ENCODE measurements at regions not wholly inside any gene's neighbourhood (a gene's known extent, or its start where the extent isn't known, plus 50 kb on each side); places are given as distances from the start of the nearest gene placed in this dataset.

- TF ChIP-seq CSRNP3 (CRISPR knock-in tag; IDR thresholded peaks at IDR 0.05), result no peak
- TF ChIP-seq POU6F1 (CRISPR knock-in tag; IDR thresholded peaks at IDR 0.05; ENCODE audit: borderline replicate concordance, low read depth), result no peak
- TF ChIP-seq ZNF565 (CRISPR knock-in tag; conservative IDR thresholded peaks at IDR 0.05; ENCODE audit: low read depth), result no peak
- TF ChIP-seq RARB (CRISPR knock-in tag; IDR thresholded peaks at IDR 0.05), result no peak
- no peak for TF ChIP-seq TOX (CRISPR knock-in tag; IDR thresholded peaks at IDR 0.05; ENCODE audit: borderline replicate concordance)
- no peak for TF ChIP-seq SNAI2 (CRISPR knock-in tag; IDR thresholded peaks at IDR 0.05)
- TF ChIP-seq, protein P1, sequence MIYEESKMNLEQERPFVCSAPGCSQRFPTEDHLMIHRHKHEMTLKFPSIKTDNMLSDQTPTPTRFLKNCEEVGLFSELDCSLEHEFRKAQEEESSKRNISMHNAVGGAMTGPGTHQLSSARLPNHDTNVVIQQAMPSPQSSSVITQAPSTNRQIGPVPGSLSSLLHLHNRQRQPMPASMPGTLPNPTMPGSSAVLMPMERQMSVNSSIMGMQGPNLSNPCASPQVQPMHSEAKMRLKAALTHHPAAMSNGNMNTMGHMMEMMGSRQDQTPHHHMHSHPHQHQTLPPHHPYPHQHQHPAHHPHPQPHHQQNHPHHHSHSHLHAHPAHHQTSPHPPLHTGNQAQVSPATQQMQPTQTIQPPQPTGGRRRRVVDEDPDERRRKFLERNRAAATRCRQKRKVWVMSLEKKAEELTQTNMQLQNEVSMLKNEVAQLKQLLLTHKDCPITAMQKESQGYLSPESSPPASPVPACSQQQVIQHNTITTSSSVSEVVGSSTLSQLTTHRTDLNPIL (CRISPR knock-in tag; IDR thresholded peaks at IDR 0.05; ENCODE audit: low read depth), result no peak
- no peak for TF ChIP-seq ZNF70 (CRISPR knock-in tag; IDR thresholded peaks at IDR 0.05)
- TF ChIP-seq, protein P2, sequence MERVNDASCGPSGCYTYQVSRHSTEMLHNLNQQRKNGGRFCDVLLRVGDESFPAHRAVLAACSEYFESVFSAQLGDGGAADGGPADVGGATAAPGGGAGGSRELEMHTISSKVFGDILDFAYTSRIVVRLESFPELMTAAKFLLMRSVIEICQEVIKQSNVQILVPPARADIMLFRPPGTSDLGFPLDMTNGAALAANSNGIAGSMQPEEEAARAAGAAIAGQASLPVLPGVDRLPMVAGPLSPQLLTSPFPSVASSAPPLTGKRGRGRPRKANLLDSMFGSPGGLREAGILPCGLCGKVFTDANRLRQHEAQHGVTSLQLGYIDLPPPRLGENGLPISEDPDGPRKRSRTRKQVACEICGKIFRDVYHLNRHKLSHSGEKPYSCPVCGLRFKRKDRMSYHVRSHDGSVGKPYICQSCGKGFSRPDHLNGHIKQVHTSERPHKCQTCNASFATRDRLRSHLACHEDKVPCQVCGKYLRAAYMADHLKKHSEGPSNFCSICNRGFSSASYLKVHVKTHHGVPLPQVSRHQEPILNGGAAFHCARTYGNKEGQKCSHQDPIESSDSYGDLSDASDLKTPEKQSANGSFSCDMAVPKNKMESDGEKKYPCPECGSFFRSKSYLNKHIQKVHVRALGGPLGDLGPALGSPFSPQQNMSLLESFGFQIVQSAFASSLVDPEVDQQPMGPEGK (CRISPR knock-in tag; IDR thresholded peaks at IDR 0.05; ENCODE audit: borderline replicate concordance), result no peak
- TF ChIP-seq, protein P3, sequence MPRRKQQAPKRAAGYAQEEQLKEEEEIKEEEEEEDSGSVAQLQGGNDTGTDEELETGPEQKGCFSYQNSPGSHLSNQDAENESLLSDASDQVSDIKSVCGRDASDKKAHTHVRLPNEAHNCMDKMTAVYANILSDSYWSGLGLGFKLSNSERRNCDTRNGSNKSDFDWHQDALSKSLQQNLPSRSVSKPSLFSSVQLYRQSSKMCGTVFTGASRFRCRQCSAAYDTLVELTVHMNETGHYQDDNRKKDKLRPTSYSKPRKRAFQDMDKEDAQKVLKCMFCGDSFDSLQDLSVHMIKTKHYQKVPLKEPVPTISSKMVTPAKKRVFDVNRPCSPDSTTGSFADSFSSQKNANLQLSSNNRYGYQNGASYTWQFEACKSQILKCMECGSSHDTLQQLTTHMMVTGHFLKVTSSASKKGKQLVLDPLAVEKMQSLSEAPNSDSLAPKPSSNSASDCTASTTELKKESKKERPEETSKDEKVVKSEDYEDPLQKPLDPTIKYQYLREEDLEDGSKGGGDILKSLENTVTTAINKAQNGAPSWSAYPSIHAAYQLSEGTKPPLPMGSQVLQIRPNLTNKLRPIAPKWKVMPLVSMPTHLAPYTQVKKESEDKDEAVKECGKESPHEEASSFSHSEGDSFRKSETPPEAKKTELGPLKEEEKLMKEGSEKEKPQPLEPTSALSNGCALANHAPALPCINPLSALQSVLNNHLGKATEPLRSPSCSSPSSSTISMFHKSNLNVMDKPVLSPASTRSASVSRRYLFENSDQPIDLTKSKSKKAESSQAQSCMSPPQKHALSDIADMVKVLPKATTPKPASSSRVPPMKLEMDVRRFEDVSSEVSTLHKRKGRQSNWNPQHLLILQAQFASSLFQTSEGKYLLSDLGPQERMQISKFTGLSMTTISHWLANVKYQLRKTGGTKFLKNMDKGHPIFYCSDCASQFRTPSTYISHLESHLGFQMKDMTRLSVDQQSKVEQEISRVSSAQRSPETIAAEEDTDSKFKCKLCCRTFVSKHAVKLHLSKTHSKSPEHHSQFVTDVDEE (CRISPR knock-in tag; IDR thresholded peaks at IDR 0.05), result no peak
- no peak for TF ChIP-seq OSR1 (CRISPR knock-in tag; IDR thresholded peaks at IDR 0.05)
- TF ChIP-seq ARNTL (CRISPR knock-in tag; IDR thresholded peaks at IDR 0.05; ENCODE audit: borderline replicate concordance, low read depth), result no peak
- no peak for TF ChIP-seq ISL1 (CRISPR knock-in tag; IDR thresholded peaks at IDR 0.05)
- ATAC-seq, result no peak
Measured at GRCh38 chr5:30676223-30676840, 517.2 kb upstream of the CDH6 start.

GRCh38 chr5:30667293-30667692 is 526.2 kb upstream of the CDH6 start:
- no peak for ATAC-seq
- no peak for TF ChIP-seq OSR1 (CRISPR knock-in tag; IDR thresholded peaks at IDR 0.05)
- no peak for TF ChIP-seq CSRNP3 (CRISPR knock-in tag; IDR thresholded peaks at IDR 0.05)
- no peak for TF ChIP-seq ZNF70 (CRISPR knock-in tag; IDR thresholded peaks at IDR 0.05)
- no peak for TF ChIP-seq CSDC2 (CRISPR knock-in tag; IDR thresholded peaks at IDR 0.05)
- no peak for TF ChIP-seq ZNF565 (CRISPR knock-in tag; conservative IDR thresholded peaks at IDR 0.05; ENCODE audit: low read depth)
- TF ChIP-seq ARNTL (CRISPR knock-in tag; IDR thresholded peaks at IDR 0.05; ENCODE audit: borderline replicate concordance, low read depth), result no peak
- no peak for TF ChIP-seq ISL1 (CRISPR knock-in tag; IDR thresholded peaks at IDR 0.05)
- TF ChIP-seq, protein P1 (CRISPR knock-in tag; IDR thresholded peaks at IDR 0.05; ENCODE audit: low read depth), result no peak
- no peak for TF ChIP-seq ZFP3 (CRISPR knock-in tag; IDR thresholded peaks at IDR 0.05)
- TF ChIP-seq ZFP30 (CRISPR knock-in tag; IDR thresholded peaks at IDR 0.05), result no peak
- TF ChIP-seq, protein P3 (CRISPR knock-in tag; IDR thresholded peaks at IDR 0.05), result no peak
- no peak for TF ChIP-seq ZC3H10 (CRISPR knock-in tag; IDR thresholded peaks at IDR 0.05)
- no peak for TF ChIP-seq SNAI2 (CRISPR knock-in tag; IDR thresholded peaks at IDR 0.05)
- TF ChIP-seq PPARA (CRISPR knock-in tag; IDR thresholded peaks at IDR 0.05; ENCODE audit: borderline replicate concordance), result no peak
- no peak for TF ChIP-seq BACH2 (CRISPR knock-in tag; IDR thresholded peaks at IDR 0.05; ENCODE audit: borderline replicate concordance)
- TF ChIP-seq, protein P2 (CRISPR knock-in tag; IDR thresholded peaks at IDR 0.05; ENCODE audit: borderline replicate concordance), result no peak
- TF ChIP-seq ESRRG (CRISPR knock-in tag; IDR thresholded peaks at IDR 0.05), result no peak

Measured in SK-N-SH treated with all-trans-retinoic acid at 6 μM for 48 hours (cell line).